HepG2 (cell line): ENCODE measurements at regions not wholly inside any gene's neighbourhood (a gene's known extent, or its start where the extent isn't known, plus 50 kb on each side); places are given as distances from the start of the nearest gene placed in this dataset.

ENCODE experiments used
- ATAC-seq: fragments of 200-7000 bp; cut with Tn5 transposase; 3 replicates; pipeline ENCODE4 v1.9.1; 2020; ENCODE audit warnings: mild to moderate bottlenecking, moderate library complexity
- BruUV-seq: library from RNA; stranded (reverse); fragments of 400-500 nt; replicated peaks from 2 replicates; lab custom pipeline; 2021; lab: Mats Ljungman, UMichigan
- CTCF ChIA-PET: fragments of 300-600 bp; formaldehyde crosslinking; extraction: SDS; loops from one replicate; lab custom pipeline; 2021; ENCODE audit warnings: low total read pairs, inconsistent platforms, low intra/inter-chr PET ratio; lab: Yijun Ruan, JAX
- POLR2A ChIA-PET: fragments of 350-600 bp; sonication (Branson Sonifier 250); formaldehyde crosslinking; loops from one replicate; lab custom pipeline; 2020; ENCODE audit warnings: antibody characterized with exemption, inconsistent platforms; lab: Yijun Ruan, JAX
- DNase-seq: peaks from one replicate; pipeline ENCODE4 v3.0.0-alpha.2; 2015; ENCODE audit warnings: low spot score
- FAIRE-seq: peaks from 3 replicates; lab custom pipeline; 2011; peaks lifted over from hg19 to GRCh38; lab: Jason Lieb, UNC
- H2AFZ ChIP-seq: one replicate; pipeline ENCODE4 v1.6.1; 2011; ENCODE audit warnings: low read length, inconsistent platforms
- H3K27ac ChIP-seq: fragments of 300-600 bp; 3 replicates; pipeline ENCODE4 v1.8.0; 2011; ENCODE audit warnings: mixed run types, mild to moderate bottlenecking, mixed read lengths, low read length, inconsistent platforms; ENCODE audit not compliant: insufficient read depth; ENCODE audit errors: extremely low read length
- H3K27me3 ChIP-seq, 2 experiments: fragments of 200-600 bp in 1 of 2; 2 replicates in 1 of 2; 3 replicates in 1 of 2; pipeline versions ENCODE4 v1.6.0 to v1.8.0; 2011; ENCODE audit warnings: low read length in 2 of 2, mild to moderate bottlenecking in 2 of 2, moderate library complexity in 2 of 2, inconsistent platforms in 1 of 2; ENCODE audit not compliant: insufficient read depth in 2 of 2, control insufficient read depth in 1 of 2
- H3K36me3 ChIP-seq, 2 experiments: fragments of 200-600 bp in 1 of 2; replicated peaks in 1 of 2; 2 replicates in 1 of 2; 3 replicates in 1 of 2; pipeline versions ENCODE4 v1.5.1 to v1.8.0; 2011; ENCODE audit warnings: low read length in 2 of 2, inconsistent platforms in 1 of 2; ENCODE audit not compliant: insufficient read depth in 2 of 2, control insufficient read depth in 1 of 2
- H3K4me1 ChIP-seq: 2 replicates; pipeline ENCODE4 v1.5.1; 2012; ENCODE audit warnings: low read length, inconsistent platforms; ENCODE audit not compliant: insufficient read depth
- H3K4me2 ChIP-seq: 2 replicates; pipeline ENCODE4 v1.6.0; 2011; ENCODE audit warnings: low read depth, low read length, inconsistent platforms
- H3K4me3 ChIP-seq, 3 experiments: fragments of 200-600 bp in 1 of 3; sonication (generic), shearing (Covaris generic) in 1 of 3; replicated peaks in 1 of 3; 2 replicates each; pipeline ENCODE4 v1.5.1; 2011 to 2016; ENCODE audit warnings: low read length in 3 of 3, inconsistent platforms in 2 of 3, low read depth in 2 of 3, mild to moderate bottlenecking in 2 of 3, control low read depth in 1 of 3, mixed read lengths in 1 of 3; ENCODE audit not compliant: insufficient read depth in 1 of 3
- H3K79me2 ChIP-seq: one replicate; pipeline ENCODE4 v1.6.1; 2011; ENCODE audit warnings: low read length, inconsistent platforms; ENCODE audit not compliant: insufficient read depth
- H3K9ac ChIP-seq: 2 replicates; pipeline ENCODE4 v1.6.0; 2011; ENCODE audit warnings: mild to moderate bottlenecking, low read depth, low read length, inconsistent platforms; ENCODE audit not compliant: insufficient read depth
- H3K9me3 ChIP-seq: 2 replicates; pipeline ENCODE4 v1.5.1; 2012; ENCODE audit warnings: mild to moderate bottlenecking, low read length
- H4K20me1 ChIP-seq: 2 replicates; pipeline ENCODE4 v1.6.0; 2011; ENCODE audit warnings: inconsistent platforms, mild to moderate bottlenecking, low read length, moderate library complexity; ENCODE audit not compliant: insufficient read depth
- BHLHE40 ChIP-seq: IDR thresholded peaks from 2 replicates; pipeline ENCODE4 v1.6.1; 2011; ENCODE audit warnings: low read length, improper control_type of control experiment
- CHCHD3 ChIP-seq: sonication (generic); formaldehyde crosslinking; IDR thresholded peaks from 2 replicates; pipeline ENCODE4 v1.8.0; 2022; ENCODE audit warnings: mild to moderate bottlenecking, missing genetic modification reagents, moderate library complexity
- DBP ChIP-seq: sonication (generic); formaldehyde crosslinking; IDR thresholded peaks from 2 replicates; pipeline ENCODE4 v1.4.0; 2020; ENCODE audit warnings: missing genetic modification reagents; ENCODE audit errors: not compliant biosample characterization
- DRAP1 ChIP-seq: IDR thresholded peaks from 2 replicates; pipeline ENCODE4 v1.6.1; 2016; ENCODE audit warnings: missing genetic modification reagents, missing compliant biosample characterization
- ETV5 ChIP-seq: IDR thresholded peaks from 2 replicates; pipeline ENCODE4 v1.6.1; 2018; ENCODE audit warnings: missing biosample characterization, missing genetic modification reagents, inconsistent platforms, borderline replicate concordance
- KLF11 ChIP-seq: IDR thresholded peaks from 2 replicates; pipeline ENCODE4 v1.6.1; 2016; ENCODE audit warnings: missing compliant biosample characterization
- MTA3 ChIP-seq: sonication (generic); formaldehyde crosslinking; IDR thresholded peaks from 2 replicates; pipeline ENCODE4 v1.4.0; 2020; ENCODE audit warnings: missing genetic modification reagents
- SOX13 ChIP-seq, 3 experiments: fragments of 450-650 bp in 1 of 3; sonication (generic) in 1 of 3; formaldehyde crosslinking in 1 of 3; IDR thresholded peaks in 2 of 3; conservative IDR thresholded peaks in 1 of 3; 2 replicates each; pipeline versions ENCODE4 v1.5.0 to v1.6.1; 2016 to 2020; ENCODE audit warnings: antibody characterized with exemption in 1 of 3, mild to moderate bottlenecking in 1 of 3, missing compliant biosample characterization in 1 of 3, missing genetic modification reagents in 1 of 3, moderate library complexity in 1 of 3
- SYNCRIP ChIP-seq: fragments of 200-400 bp; formaldehyde crosslinking; IDR thresholded peaks from 2 replicates; pipeline ENCODE4 v1.6.1; 2018; ENCODE audit warnings: mild to moderate bottlenecking, low read depth, low read length; ENCODE audit not compliant: insufficient read depth
- THAP7 ChIP-seq: sonication (generic); formaldehyde crosslinking; IDR thresholded peaks from 2 replicates; pipeline ENCODE4 v1.8.1; 2023; ENCODE audit warnings: mild to moderate bottlenecking, missing genetic modification reagents
- ZFP91 ChIP-seq: sonication (generic); formaldehyde crosslinking; IDR thresholded peaks from 2 replicates; pipeline ENCODE4 v1.9.0; 2022; ENCODE audit warnings: missing genetic modification reagents, mild to moderate bottlenecking, borderline replicate concordance
- ZKSCAN8 ChIP-seq: IDR thresholded peaks from 2 replicates; pipeline ENCODE4 v1.6.1; 2016; ENCODE audit warnings: borderline replicate concordance, missing genetic modification reagents, missing compliant biosample characterization
- ZNF224 ChIP-seq: sonication (generic); formaldehyde crosslinking; IDR thresholded peaks from 2 replicates; pipeline ENCODE4 v1.5.0; 2020; ENCODE audit warnings: mild to moderate bottlenecking, missing genetic modification reagents
- ZNF296 ChIP-seq: sonication (generic); formaldehyde crosslinking; conservative IDR thresholded peaks from 2 replicates; pipeline ENCODE4 v1.5.0; 2020; ENCODE audit warnings: mild to moderate bottlenecking, missing genetic modification reagents
- ZNF326 ChIP-seq: sonication (generic); formaldehyde crosslinking; IDR thresholded peaks from 2 replicates; pipeline ENCODE4 v1.4.0; 2020; ENCODE audit warnings: missing genetic modification reagents, borderline replicate concordance
- ZNF652 ChIP-seq: IDR thresholded peaks from 2 replicates; pipeline ENCODE4 v1.6.1; 2016; ENCODE audit warnings: low read depth, borderline replicate concordance
- ZNF678 ChIP-seq: sonication (generic); formaldehyde crosslinking; IDR thresholded peaks from 2 replicates; pipeline ENCODE4 v1.4.0; 2020; ENCODE audit warnings: mild to moderate bottlenecking, missing genetic modification reagents
- in situ Hi-C: cut with HindIII; loops from 2 replicates; pipeline ENCODE4 v1.10.0; 2017; ENCODE audit warnings: low pct_unique_long_range_greater_than_20kb; ENCODE audit not compliant: extremely low pct_ligation_motif_present
- intact Hi-C: fragments of 100-400 bp; cut with micrococcal nuclease; formaldehyde crosslinking; loops from one replicate; pipeline ENCODE4 v1.10.0; 2022; ENCODE audit not compliant: unreplicated experiment

- Histone ChIP-seq H3K27ac (no peak overlapping the region), H2AFZ (no peak overlapping the region), H4K20me1 (no peaks in the 10 kb centered on the region), H3K4me3 (no peak overlapping the region), H3K27me3 (no peaks in the 10 kb centered on the region), H3K9ac (no peak overlapping the region), H3K36me3 (no peaks in the 10 kb centered on the region), H3K4me2 (no peak overlapping the region), H3K4me1 (no peaks in the 10 kb centered on the region), H3K79me2 (no peaks in the 10 kb centered on the region), H3K9me3 (no peaks in the 10 kb centered on the region)
- in situ Hi-C loops: no loop called here
- ChIA-PET POLR2A (no interaction called here), CTCF (no interaction called here)
- intact Hi-C loops: no loop called here
- no peak for ATAC-seq
- DNase-seq: no peak
- no TSS peak for BruUV-seq
- TF ChIP-seq ZNF296 (CRISPR knock-in tag) (no peak), ZNF326 (CRISPR knock-in tag) (no peak), ZNF224 (no peak), ZNF678 (CRISPR knock-in tag) (no peak), ZFP91 (CRISPR knock-in tag) (no peak), THAP7 (CRISPR knock-in tag) (no peak), SYNCRIP (no peak)
- no peak for FAIRE-seq
Measured at GRCh38 chr13:76157926-76158325, 521.8 kb downstream of the LMO7 start.

GRCh38 chr13:76153239-76153638 lies 517.1 kb downstream of the LMO7 start:
- ChIA-PET CTCF (no interaction called here), POLR2A (no interaction called here)
- no peaks in the 10 kb centered on the region for H4K20me1 ChIP-seq
- no peaks in the 10 kb centered on the region for H3K79me2 ChIP-seq
- no TSS peak for BruUV-seq
- no peak overlapping the region for H3K4me3 ChIP-seq
- no peak overlapping the region for H3K4me2 ChIP-seq
- no peak for FAIRE-seq
- no peak for DNase-seq
- no peaks in the 10 kb centered on the region for H3K9me3 ChIP-seq
- H3K27me3 ChIP-seq: no peaks in the 10 kb centered on the region
- no peak overlapping the region for H2AFZ ChIP-seq
- ATAC-seq: no peak
- in situ Hi-C loops: no loop called here
- H3K27ac ChIP-seq: no peak overlapping the region
- intact Hi-C loops: no loop called here
- H3K9ac ChIP-seq: no peak overlapping the region
- no peaks in the 10 kb centered on the region for H3K4me1 ChIP-seq
- H3K36me3 ChIP-seq: no peaks in the 10 kb centered on the region
- TF ChIP-seq ZNF652 (CRISPR knock-in tag) (no peak), MTA3 (CRISPR knock-in tag) (no peak), DRAP1 (CRISPR knock-in tag) (no peak), ETV5 (CRISPR knock-in tag) (no peak), CHCHD3 (CRISPR knock-in tag) (no peak), BHLHE40 (no peak), DBP (CRISPR knock-in tag) (no peak), SOX13 (IDR thresholded peaks at IDR 0.05) (no peak), SOX13 (CRISPR knock-in tag; conservative IDR thresholded peaks at IDR 0.05 in 1 of 2, IDR thresholded peaks at IDR 0.05 in 1 of 2) (no peak), KLF11 (CRISPR knock-in tag) (no peak), ZKSCAN8 (no peak)
